Glomerular endothelial cell (primary cell): ENCODE measurements at regions not wholly inside any gene's neighbourhood (a gene's known extent, or its start where the extent isn't known, plus 50 kb on each side); places are given as distances from the start of the nearest gene placed in this dataset.

Source experiments
- DNase-seq: peaks from one replicate; pipeline ENCODE4 v3.0.0-alpha.2; 2011; ENCODE audit warnings: low read depth, low spot score; ENCODE audit errors: extremely low read depth

DNA sequence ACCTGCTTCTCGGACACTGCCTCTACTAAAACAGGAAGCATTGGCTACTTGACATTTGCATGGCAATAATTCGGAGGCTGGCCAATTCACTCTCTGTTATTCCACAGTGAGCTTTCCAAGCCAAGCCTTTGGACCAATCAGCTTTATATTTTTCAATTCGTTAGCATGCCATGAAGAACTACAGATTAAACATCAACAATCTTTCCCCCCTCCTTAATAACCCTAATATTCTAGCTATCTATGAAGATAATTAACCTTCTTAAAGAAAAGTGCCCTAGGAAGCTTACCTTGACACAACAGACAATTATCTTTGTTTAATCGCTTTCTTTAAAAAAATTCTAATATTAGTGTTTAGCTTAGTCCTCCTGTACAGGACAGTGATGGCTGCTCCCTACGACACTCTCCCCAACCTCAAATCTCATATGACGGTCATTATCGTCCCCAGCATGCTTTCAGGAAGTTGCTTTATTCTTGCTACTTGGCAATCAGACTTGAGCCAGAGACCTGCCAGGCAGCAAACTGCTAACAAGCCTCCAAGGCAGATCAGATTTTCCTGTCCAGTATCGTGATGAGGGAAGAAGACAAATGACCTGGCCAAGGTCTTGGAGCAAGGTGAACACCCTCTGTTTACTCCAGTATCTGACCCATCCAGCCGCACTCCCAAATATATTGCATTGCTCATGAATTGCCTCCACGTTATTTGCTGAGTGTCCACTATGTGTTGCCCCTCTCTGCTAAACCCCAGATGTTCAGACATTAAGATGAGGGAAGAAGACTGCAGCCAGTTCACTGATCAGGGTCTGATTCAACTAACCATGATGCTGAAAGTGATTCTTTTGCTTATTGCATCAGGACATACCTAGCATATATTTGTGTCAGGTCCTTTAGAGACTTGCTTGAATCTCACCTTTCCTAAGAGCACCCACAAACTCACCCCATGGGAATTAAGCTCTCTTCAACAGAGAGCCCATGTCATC, 68.1 kb upstream of the LPP start:
- DNase-seq = no peak

DNA sequence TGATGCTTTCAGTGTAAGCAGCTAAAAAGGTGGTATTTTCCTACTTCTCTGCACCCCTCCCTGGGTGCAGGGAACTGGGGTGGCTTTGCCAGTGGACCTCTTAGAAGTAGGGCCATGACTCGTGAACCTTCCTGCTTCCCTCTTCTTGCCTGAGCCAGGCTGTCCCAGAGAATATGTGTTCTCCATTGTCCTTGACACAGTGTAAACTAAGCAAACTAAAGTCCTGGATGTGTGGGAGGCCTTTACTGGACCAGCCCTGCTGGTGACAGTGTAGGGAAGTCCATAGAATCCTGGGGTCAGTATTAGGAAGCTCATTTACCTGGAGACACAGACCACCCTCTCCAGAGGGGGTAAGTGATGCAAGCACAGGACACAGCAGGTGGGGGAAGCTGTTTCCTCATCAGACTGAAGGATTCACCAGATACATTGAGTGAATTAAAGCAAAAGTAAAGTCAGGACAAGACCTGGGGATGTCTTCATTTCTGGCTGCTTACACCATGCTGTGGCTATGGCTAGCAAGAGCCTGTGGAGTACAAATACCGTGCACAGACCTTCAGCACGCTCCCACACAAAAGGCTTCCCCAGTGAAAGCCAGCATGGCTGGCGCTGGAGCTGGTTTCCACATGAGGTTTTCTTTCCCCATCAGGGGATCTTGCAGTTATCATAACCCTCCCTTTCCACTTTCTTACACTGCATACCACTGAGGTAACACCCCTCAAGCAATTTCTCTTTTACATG, 64.8 kb upstream of the LPP start:
- DNase-seq = no peak

DNA sequence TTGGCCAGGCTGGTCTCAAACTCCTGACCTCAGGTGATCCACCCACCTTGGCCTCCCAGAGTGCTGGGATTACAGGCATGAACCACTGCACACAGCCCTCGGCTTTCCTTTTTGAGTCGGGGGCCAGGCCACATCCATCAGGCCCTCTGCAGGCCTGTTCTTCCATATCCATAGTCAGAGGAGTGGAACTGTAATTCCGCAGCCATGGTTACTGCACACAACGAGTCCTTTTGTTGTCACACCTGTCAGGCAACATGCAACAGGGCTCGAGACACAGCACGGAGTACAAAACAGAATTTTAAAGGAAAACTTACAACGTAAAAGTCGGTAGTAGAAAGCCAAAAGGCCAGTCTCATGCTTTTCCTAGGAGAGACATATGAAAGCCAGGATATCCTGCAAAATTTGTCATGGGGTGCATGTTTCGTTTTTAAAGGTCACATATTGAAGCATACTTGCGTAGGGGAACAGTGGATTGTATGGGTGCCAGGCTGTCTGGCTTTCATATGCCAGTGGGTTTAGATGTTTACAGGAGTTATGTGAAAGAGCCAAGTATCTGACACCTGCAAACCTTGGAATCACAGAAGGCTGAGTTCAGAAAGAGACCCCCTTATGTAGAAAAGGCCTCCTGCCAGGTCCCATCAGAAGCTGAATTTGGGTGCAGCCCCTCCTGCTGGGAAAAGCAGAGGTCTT, 63.2 kb upstream of the LPP start:
- no peak for DNase-seq

DNA sequence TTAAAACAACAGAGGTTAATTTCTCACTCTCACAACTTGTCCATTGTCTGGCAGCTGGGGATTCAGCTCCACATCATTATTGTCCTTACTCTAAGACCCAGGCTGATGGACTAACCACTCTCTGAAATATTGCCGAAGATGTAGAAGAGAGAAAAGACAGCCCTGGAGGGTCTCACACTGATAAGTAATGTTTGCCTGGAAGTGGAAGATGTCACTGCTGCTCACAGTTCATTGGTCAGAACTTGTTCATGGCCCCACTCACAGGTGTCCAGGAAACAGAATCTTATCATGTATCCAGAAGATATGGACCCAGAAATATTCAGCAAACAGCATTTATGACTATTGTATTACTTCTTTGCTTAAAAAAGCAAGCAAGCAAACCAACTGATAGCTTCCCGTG, 62.2 kb upstream of the LPP start:
- DNase-seq = no peak

DNA sequence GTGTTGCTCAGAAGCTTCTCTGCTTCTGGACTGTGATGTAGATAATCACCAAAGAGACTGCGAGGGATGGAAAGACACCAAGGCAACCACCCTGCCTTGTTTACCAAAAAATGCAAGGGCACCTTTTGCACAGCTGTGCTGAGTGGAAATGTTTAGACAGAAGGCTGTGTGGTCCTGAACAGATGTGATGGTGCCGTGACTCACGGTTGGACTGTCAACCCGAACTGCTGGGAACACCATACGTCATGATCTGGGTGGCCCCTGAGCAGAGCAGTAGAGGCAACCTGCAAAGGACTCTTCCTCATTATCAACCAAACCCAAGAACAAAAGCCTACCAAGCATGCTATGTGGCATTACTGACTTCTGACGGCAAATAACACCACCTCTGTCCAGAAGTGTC, 61.3 kb upstream of the LPP start:
- no peak for DNase-seq

DNA sequence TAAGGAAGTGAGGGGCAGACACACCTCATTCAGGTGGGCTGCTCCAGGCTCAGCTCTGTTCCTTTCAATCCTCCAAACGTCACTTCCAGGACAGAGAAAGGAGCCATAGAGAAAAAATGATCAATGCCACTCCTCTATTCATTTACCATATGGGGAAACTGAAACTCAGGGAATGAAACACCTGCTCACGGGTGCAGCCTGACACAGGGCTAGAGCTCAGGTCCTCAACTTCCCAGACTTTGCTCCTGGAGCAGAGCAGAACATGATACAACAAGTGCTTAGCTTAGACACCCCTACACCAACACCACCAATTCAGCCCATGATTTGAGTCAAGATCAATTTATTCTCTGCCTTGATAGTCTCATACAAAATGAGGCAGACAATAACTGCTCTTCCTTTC, 58.5 kb upstream of the LPP start:
- no peak for DNase-seq

DNA sequence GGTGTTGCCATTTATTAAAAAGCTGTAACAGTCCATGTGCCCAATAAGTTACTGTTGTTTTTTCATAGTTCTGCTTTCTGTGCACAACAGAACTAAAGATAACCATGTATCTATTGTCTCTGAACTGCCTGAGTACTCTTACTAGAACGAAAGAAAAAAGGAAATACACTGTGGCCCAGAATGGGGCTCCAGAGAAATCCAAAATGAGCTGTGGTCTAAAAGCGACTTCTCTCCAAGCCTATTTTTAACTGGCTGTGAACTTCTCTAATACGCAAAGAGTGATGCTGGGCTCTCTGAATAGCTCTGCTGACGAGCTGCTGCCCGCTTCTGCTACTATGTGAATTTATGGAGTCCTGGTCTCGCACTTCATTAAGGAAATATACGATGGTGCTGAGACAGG, 56.2 kb upstream of the LPP start:
- no peak for DNase-seq

DNA sequence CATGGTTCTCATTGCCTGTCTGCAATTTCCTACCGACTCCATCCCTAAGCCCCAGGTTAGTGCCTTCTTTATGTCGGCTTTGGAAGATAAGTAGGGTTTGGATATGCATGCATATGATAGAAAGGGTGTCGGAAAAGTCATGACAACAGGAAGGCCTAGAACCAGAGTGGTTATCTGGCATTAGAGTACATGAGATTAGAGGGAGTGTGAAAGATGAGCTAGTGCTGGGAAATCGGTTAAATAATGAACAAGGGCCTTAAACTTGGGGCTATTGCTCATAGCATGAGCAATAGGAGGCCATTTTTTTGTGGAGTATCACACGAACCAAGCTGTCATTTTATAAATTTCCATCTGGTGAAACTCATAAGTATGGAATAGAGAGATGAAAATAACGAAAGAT, 54.0 kb upstream of the LPP start:
- DNase-seq = no peak

DNA sequence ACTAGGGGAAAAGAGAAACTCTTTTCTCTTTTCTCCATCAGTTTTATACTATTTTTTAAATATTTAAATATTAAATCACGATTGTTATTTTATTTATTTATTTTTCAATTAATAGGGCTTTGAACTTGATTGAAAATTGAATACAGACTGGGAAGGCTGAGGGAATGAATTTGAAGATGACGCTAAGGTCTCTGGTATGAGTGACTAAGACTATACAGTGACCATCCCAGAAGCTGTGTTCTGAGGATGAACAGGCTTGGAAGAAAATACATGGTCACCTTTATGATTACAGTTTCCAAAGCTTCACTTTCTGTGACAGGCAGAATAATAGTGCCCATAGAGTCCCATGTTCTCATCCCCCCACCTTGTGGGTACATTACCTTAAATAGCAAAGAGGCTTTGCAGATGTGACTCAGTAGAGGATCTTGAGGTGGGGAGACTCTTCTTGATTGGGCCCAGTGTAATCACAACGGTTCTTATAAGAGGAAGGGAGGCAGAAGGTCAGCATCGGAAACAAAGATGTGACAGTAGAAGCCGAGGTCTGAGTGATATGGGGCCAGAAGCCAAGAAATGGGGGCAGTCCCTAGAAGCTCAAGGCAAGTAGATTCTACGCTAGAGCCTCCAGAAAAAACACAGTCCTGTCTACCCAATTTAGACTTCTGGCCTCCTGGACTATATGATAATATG, 51.0 kb upstream of the LPP start:
- no peak for DNase-seq

DNA sequence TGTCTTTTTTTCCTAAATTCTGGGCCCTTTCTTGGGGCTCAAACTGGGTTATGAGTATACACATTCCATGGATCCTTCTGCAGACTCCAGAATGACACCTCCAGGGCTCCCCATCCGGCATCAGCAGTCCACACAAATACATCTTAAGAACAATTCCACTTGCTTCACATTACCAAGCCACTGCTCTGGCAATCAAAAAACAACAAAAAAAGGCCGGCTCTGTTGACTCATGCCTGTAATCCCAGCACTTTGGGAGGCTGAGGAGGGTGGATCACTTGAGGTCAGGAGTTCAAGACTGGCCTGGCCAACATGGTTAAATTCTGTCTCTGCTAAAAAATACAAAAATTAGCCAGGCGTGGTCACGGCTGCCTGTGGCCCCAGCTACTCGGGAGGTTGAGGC, 49.9 kb upstream of the LPP start:
- DNase-seq = no peak
